ENCODE measurements at regions not wholly inside any gene's neighbourhood (a gene's known extent, or its start where the extent isn't known, plus 50 kb on each side); places are given as distances from the start of the nearest gene placed in this dataset.
"Not testable (repeated sequence)": the region's sequence is repeated elsewhere in the genome, so short reads cannot be mapped to it uniquely, and the experiment has no call there.

GRCh38 chrY:7588176-7588575 lies 676.6 kb upstream of the AMELY start:
- DNase-seq (ENCODE audit: low read depth in 2 of 2), result not testable (repeated sequence)

GRCh38 chrY:7562541-7562940 lies 651.0 kb upstream of the AMELY start:
- DNase-seq (ENCODE audit: low read depth in 2 of 2), result no peak

- DNase-seq (ENCODE audit: low read depth in 2 of 2), result no peak
Measured at GRCh38 chrY:7557675-7558074, 646.1 kb upstream of the AMELY start.

- no peak for DNase-seq (ENCODE audit: low read depth in 2 of 2)
Measured at GRCh38 chrY:7555006-7555405, 643.5 kb upstream of the AMELY start.

- DNase-seq (ENCODE audit: low read depth in 2 of 2), result no peak
Measured at GRCh38 chrY:7545060-7545459, 633.5 kb upstream of the AMELY start.

GRCh38 chrY:7544172-7544770 lies 632.7 kb upstream of the AMELY start:
- peak in 1 of 2 experiments; percentile 39 for DNase-seq (ENCODE audit: low read depth in 2 of 2)

- no peak for DNase-seq (ENCODE audit: low read depth in 2 of 2)
Measured at GRCh38 chrY:7543506-7543905, 632.0 kb upstream of the AMELY start.

- DNase-seq (ENCODE audit: low read depth in 2 of 2), result no peak
Measured at GRCh38 chrY:7542256-7542858, 630.8 kb upstream of the AMELY start.

GRCh38 chrY:7529396-7529795 lies 617.8 kb upstream of the AMELY start:
- no peak for DNase-seq (ENCODE audit: low read depth in 2 of 2)

- peak; percentile 71 to 73 for DNase-seq (ENCODE audit: low read depth in 2 of 2)
Measured at GRCh38 chrY:7527568-7527967, 616.0 kb upstream of the AMELY start.

GRCh38 chrY:7518387-7518786 lies 606.8 kb upstream of the AMELY start:
- DNase-seq (ENCODE audit: low read depth in 2 of 2), result no peak

GRCh38 chrY:7516268-7516667 lies 604.7 kb upstream of the AMELY start:
- no peak for DNase-seq (ENCODE audit: low read depth in 2 of 2)

GRCh38 chrY:7515812-7516211 lies 604.3 kb upstream of the AMELY start:
- DNase-seq (ENCODE audit: low read depth in 2 of 2), result no peak

- no peak for DNase-seq (ENCODE audit: low read depth in 2 of 2)
Measured at GRCh38 chrY:7502896-7503295, 591.3 kb upstream of the AMELY start.

- no peak for DNase-seq (ENCODE audit: low read depth in 2 of 2)
Measured at GRCh38 chrY:7501236-7501635, 589.7 kb upstream of the AMELY start.

- DNase-seq (ENCODE audit: low read depth in 2 of 2), result no peak
Measured at GRCh38 chrY:7496001-7496400, 584.4 kb upstream of the AMELY start.

- not testable (repeated sequence) for DNase-seq (ENCODE audit: low read depth in 2 of 2)
Measured at GRCh38 chrY:7484455-7485285, 573.1 kb upstream of the AMELY start.

GRCh38 chrY:7471976-7472375 lies 560.4 kb upstream of the AMELY start:
- no peak for DNase-seq (ENCODE audit: low read depth in 2 of 2)

GRCh38 chrY:7470037-7470436 lies 558.5 kb upstream of the AMELY start:
- no peak for DNase-seq (ENCODE audit: low read depth in 2 of 2)

GRCh38 chrY:7468951-7469745 lies 557.6 kb upstream of the AMELY start:
- DNase-seq (ENCODE audit: low read depth in 2 of 2), result no peak

GRCh38 chrY:7467796-7468520 lies 556.4 kb upstream of the AMELY start:
- no peak for DNase-seq (ENCODE audit: low read depth in 2 of 2)

All from fibroblast of skin of left biceps (primary cell).